MM.1S (cell line): ENCODE measurements at regions not wholly inside any gene's neighbourhood (a gene's known extent, or its start where the extent isn't known, plus 50 kb on each side); places are given as distances from the start of the nearest gene placed in this dataset.

Experiments used
- EZH2 ChIP-seq: fragments of 300-600 bp; sonication (generic); optimal IDR thresholded peaks from 2 replicates; pipeline ENCODE3; 2017; ENCODE audit warnings: low read depth, mild to moderate bottlenecking, antibody characterized with exemption, low read length, mixed read lengths
- TF ChIP-seq, protein P1 (sequence below): fragments of 300-600 bp; sonication (generic); IDR thresholded peaks from 2 replicates; pipeline ENCODE4 v1.5.1; 2016; ENCODE audit warnings: antibody characterized with exemption, low read length, mixed read lengths

- TF ChIP-seq, protein P1, sequence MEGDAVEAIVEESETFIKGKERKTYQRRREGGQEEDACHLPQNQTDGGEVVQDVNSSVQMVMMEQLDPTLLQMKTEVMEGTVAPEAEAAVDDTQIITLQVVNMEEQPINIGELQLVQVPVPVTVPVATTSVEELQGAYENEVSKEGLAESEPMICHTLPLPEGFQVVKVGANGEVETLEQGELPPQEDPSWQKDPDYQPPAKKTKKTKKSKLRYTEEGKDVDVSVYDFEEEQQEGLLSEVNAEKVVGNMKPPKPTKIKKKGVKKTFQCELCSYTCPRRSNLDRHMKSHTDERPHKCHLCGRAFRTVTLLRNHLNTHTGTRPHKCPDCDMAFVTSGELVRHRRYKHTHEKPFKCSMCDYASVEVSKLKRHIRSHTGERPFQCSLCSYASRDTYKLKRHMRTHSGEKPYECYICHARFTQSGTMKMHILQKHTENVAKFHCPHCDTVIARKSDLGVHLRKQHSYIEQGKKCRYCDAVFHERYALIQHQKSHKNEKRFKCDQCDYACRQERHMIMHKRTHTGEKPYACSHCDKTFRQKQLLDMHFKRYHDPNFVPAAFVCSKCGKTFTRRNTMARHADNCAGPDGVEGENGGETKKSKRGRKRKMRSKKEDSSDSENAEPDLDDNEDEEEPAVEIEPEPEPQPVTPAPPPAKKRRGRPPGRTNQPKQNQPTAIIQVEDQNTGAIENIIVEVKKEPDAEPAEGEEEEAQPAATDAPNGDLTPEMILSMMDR = peak; percentile 25; the same call in 1 of the 2 replicates
- no peak for TF ChIP-seq EZH2
Measured at GRCh38 chr6:25181923-25182322, 97.3 kb upstream of the CARMIL1 start.
